Right lobe of liver (tissue), 6 donors: ENCODE measurements at regions not wholly inside any gene's neighbourhood (a gene's known extent, or its start where the extent isn't known, plus 50 kb on each side); places are given as distances from the start of the nearest gene placed in this dataset.

Source experiments
- ATAC-seq, 4 donors: fragments of 200-7000 bp; cut with Tn5 transposase; one replicate each; pipeline ENCODE4 v1.9.1; 2020; ENCODE audit warnings: mild to moderate bottlenecking in 4 of 4, moderate library complexity in 4 of 4
- DNase-seq, 3 donors: peaks; one replicate each; pipeline ENCODE4 v3.0.0-alpha.2; 2020
- H3K27ac ChIP-seq, 3 donors: fragments of 200-600 bp; one replicate each; pipeline ENCODE4 v1.8.0; 2022
- H3K27me3 ChIP-seq, 2 donors: fragments of 200-600 bp; one replicate each; pipeline ENCODE4 v1.8.0; 2022
- H3K36me3 ChIP-seq, 4 donors: fragments of 200-600 bp; sonication (generic) in 1 of 4; one replicate each; pipeline versions ENCODE4 v1.5.1 to v1.8.0; 2017 to 2022; ENCODE audit warnings: control low read depth in 1 of 4
- H3K4me1 ChIP-seq, 4 donors: fragments of 200-600 bp; sonication (generic) in 1 of 4; one replicate each; pipeline versions ENCODE4 v1.5.1 to v1.8.0; 2017 to 2022; ENCODE audit warnings: control low read depth in 1 of 4
- H3K4me3 ChIP-seq, 3 donors: fragments of 200-600 bp; one replicate each; pipeline ENCODE4 v1.8.0; 2022
- H3K9me3 ChIP-seq, 4 donors: fragments of 200-600 bp; sonication (generic) in 1 of 4; one replicate each; pipeline versions ENCODE4 v1.5.1 to v1.8.0; 2017 to 2022; ENCODE audit warnings: control low read depth in 1 of 4
- POLR2A ChIP-seq: fragments of 450-650 bp; IDR thresholded peaks from one replicate; pipeline ENCODE4 v1.6.1; 2017; ENCODE audit warnings: antibody characterized with exemption, mild to moderate bottlenecking
- WGBS: methylation state at CpG from one replicate; pipeline ENCODE4 v1.1.6; 2018; ENCODE audit warnings: low coverage, low lambda C conversion rate; ENCODE audit not compliant: insufficient coverage; ENCODE audit errors: missing lambda C conversion rate; 5-methylcytosine and 5-hydroxymethylcytosine counted together
- intact Hi-C, 2 donors: fragments of 100-400 bp; cut with DNase I; formaldehyde crosslinking; loops; one replicate each; pipeline versions ENCODE4 v1.11.2 to v1.14.1; 2022
- TF ChIP-seq, protein P1 (sequence below), 4 donors: fragments of 200-600 bp in 3 of 4; fragments of 450-650 bp in 1 of 4; IDR thresholded peaks; one replicate each; pipeline versions ENCODE4 v1.5.1 to v1.8.0; 2016 to 2022; ENCODE audit warnings: antibody characterized with exemption in 4 of 4, mild to moderate bottlenecking in 2 of 4
- donor health status: DM: no; HTN: yes; CAD: no.
- donor health status: DM: no; HTN: no; CAD: no.
- donor health status: DM: no; HTN: no; CAD: no.
- donor health status: DM: no; HTN: yes; CAD: no.
- donor health status: DM: no; HTN: yes; CAD: no.

DNA sequence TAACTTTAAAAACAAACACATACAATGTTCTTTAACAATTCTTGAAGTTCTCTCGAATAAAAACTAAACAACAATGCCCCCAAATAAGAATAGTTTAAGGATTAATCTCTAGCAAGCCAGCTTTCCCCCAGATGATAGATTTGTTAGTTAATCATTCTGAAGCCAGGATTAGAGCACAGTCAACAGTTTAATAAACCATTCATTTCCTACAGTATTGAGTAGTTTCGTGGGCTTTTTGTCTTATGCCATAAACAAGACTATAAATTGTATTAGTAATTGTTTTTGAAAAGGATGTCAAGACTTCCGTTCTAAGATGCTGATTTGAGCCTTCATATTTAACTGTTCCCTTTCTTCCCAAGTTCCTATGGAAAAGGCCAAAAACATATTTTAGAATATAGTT is 136.6 kb downstream of the PIK3R1 start:
- 53% methylated on average over 3 of the region's 3 CpGs for WGBS
- intact Hi-C loops = no loop called here
- no peak for ATAC-seq
- Histone ChIP-seq H3K4me1 (no peaks in the 10 kb centered on the region), H3K9me3 (no peaks in the 10 kb centered on the region), H3K27ac (no peak overlapping the region), H3K4me3 (no peak overlapping the region), H3K27me3 (no peaks in the 10 kb centered on the region), H3K36me3 (no peaks in the 10 kb centered on the region)
- no peak for DNase-seq
- no peak for TF ChIP-seq POLR2A
- TF ChIP-seq, protein P1, sequence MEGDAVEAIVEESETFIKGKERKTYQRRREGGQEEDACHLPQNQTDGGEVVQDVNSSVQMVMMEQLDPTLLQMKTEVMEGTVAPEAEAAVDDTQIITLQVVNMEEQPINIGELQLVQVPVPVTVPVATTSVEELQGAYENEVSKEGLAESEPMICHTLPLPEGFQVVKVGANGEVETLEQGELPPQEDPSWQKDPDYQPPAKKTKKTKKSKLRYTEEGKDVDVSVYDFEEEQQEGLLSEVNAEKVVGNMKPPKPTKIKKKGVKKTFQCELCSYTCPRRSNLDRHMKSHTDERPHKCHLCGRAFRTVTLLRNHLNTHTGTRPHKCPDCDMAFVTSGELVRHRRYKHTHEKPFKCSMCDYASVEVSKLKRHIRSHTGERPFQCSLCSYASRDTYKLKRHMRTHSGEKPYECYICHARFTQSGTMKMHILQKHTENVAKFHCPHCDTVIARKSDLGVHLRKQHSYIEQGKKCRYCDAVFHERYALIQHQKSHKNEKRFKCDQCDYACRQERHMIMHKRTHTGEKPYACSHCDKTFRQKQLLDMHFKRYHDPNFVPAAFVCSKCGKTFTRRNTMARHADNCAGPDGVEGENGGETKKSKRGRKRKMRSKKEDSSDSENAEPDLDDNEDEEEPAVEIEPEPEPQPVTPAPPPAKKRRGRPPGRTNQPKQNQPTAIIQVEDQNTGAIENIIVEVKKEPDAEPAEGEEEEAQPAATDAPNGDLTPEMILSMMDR (IDR thresholded peaks at IDR 0.05) = no peak

GRCh38 chr5:68353605-68354004 is 138.0 kb downstream of the PIK3R1 start:
- no peak for DNase-seq
- Histone ChIP-seq H3K36me3 (no peaks in the 10 kb centered on the region), H3K27ac (no peak overlapping the region), H3K27me3 (no peaks in the 10 kb centered on the region), H3K4me3 (no peak overlapping the region), H3K9me3 (no peaks in the 10 kb centered on the region), H3K4me1 (no peaks in the 10 kb centered on the region)
- ATAC-seq = no peak
- intact Hi-C loops = no loop called here
- TF ChIP-seq, protein P1 (IDR thresholded peaks at IDR 0.05) = no peak
- WGBS = 89% methylated on average over 5 of the region's 5 CpGs

DNA sequence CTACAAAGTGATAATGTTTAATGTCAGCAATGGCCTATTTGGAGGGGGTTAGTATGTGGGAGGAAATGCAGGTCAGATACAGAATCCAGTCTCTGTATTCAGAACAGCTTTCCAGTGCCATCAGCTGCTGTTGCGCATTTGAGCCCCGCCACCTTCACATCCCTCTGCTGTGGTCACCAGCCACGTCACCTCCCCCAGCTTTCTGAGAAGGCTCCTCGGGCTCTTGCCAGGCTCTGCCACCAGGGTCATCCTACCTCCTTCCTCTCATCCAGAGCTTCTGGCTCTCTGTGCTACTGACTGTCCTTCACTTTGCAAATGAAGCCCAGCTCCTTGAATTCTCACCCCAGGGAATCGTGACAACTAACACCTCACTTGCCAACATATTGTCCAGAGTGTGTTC is 138.8 kb downstream of the PIK3R1 start:
- Histone ChIP-seq H3K27me3 (no peaks in the 10 kb centered on the region), H3K4me3 (no peak overlapping the region), H3K36me3 (no peaks in the 10 kb centered on the region), H3K4me1 (no peaks in the 10 kb centered on the region), H3K9me3 (no peaks in the 10 kb centered on the region), H3K27ac (no peak overlapping the region)
- intact Hi-C loops = no loop called here
- no peak for TF ChIP-seq POLR2A
- TF ChIP-seq, protein P1 (IDR thresholded peaks at IDR 0.05) = no peak
- no peak for DNase-seq
- no peak for ATAC-seq
- WGBS = 90% methylated on average over 2 of the region's 5 CpGs

GRCh38 chr5:68356216-68356615 is 140.7 kb downstream of the PIK3R1 start:
- WGBS = 95% methylated on average over 6 of the region's 6 CpGs
- no peak overlapping the region for H3K4me3 ChIP-seq
- no peak for TF ChIP-seq POLR2A
- TF ChIP-seq, protein P1 (IDR thresholded peaks at IDR 0.05) = no peak
- no peaks in the 10 kb centered on the region for H3K4me1 ChIP-seq
- no peak overlapping the region for H3K27ac ChIP-seq
- no peaks in the 10 kb centered on the region for H3K27me3 ChIP-seq
- no peaks in the 10 kb centered on the region for H3K36me3 ChIP-seq
- intact Hi-C loops = no loop called here
- ATAC-seq (no peak), DNase-seq (no peak)
- H3K9me3 ChIP-seq = no peaks in the 10 kb centered on the region

DNA sequence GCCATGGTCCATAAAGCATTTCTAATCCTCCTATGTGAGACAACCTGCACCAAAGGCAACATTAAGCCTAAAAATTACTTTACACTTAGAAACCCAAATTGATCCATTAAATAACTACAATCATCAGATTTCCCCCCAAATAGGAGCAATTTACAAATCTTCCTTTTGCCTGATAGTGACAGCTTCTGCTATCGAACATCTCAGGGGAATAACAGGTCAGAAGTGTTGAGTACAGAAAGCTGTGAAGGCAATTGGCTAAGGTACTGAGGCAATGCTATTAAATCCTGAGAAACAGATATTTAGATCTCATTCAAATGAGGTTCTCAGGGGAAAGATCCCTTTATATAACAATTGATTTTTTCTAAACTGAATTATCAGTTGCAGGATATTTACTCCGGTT is 141.1 kb downstream of the PIK3R1 start:
- no peaks in the 10 kb centered on the region for H3K27me3 ChIP-seq
- intact Hi-C loops = no loop called here
- H3K27ac ChIP-seq = no peak overlapping the region
- TF ChIP-seq, protein P1 (IDR thresholded peaks at IDR 0.05) = no peak
- no peak for TF ChIP-seq POLR2A
- no peaks in the 10 kb centered on the region for H3K36me3 ChIP-seq
- ATAC-seq (no peak), DNase-seq (no peak)
- no peaks in the 10 kb centered on the region for H3K9me3 ChIP-seq
- H3K4me1 ChIP-seq = no peaks in the 10 kb centered on the region
- H3K4me3 ChIP-seq = no peak overlapping the region
- 93% methylated on average over 2 of the region's 2 CpGs for WGBS
